Prostate gland (tissue), 2 donors: ENCODE measurements at regions not wholly inside any gene's neighbourhood (a gene's known extent, or its start where the extent isn't known, plus 50 kb on each side); places are given as distances from the start of the nearest gene placed in this dataset.

ENCODE experiments used
- DNase-seq: peaks from one replicate; pipeline ENCODE4 v3.0.0-alpha.2; 2019; ENCODE audit warnings: low spot score
- H3K27ac ChIP-seq, 2 donors: fragments of 200-600 bp; sonication (generic); 2 replicates each; pipeline ENCODE4 v1.5.1; 2017 to 2019
- H3K27me3 ChIP-seq: fragments of 200-600 bp; sonication (generic); replicated peaks from 2 replicates; pipeline ENCODE4 v1.5.1; 2019; ENCODE audit not compliant: insufficient read depth
- H3K36me3 ChIP-seq, 2 donors: fragments of 200-600 bp; sonication (generic); 1 replicate in 1 of 2; 2 replicates in 1 of 2; pipeline versions ENCODE4 v1.5.1 to v1.8.1; 2017 to 2019
- H3K4me1 ChIP-seq: fragments of 200-600 bp; sonication (generic); replicated peaks from 2 replicates; pipeline ENCODE4 v1.5.1; 2019
- H3K4me3 ChIP-seq, 2 donors: fragments of 200-600 bp; sonication (generic); 2 replicates each; pipeline ENCODE4 v1.5.1; 2017 to 2019
- H3K9me3 ChIP-seq: fragments of 200-600 bp; sonication (generic); 2 replicates; pipeline ENCODE4 v1.5.1; 2017
- POLR2A ChIP-seq: fragments of 450-650 bp; IDR thresholded peaks from one replicate; pipeline ENCODE4 v1.6.1; 2016; ENCODE audit warnings: antibody characterized with exemption, mild to moderate bottlenecking
- POLR2AphosphoS5 ChIP-seq: sonication (generic); formaldehyde crosslinking; IDR thresholded peaks from one replicate; pipeline ENCODE4 v1.6.1; 2017; ENCODE audit warnings: antibody characterized with exemption
- WGBS: methylation state at CpG from one replicate; pipeline ENCODE4 v1.1.5; 2018; 5-methylcytosine and 5-hydroxymethylcytosine counted together
- intact Hi-C: fragments of 100-400 bp; cut with DNase I; formaldehyde crosslinking; loops from one replicate; pipeline ENCODE4 v1.14.2; 2022
- TF ChIP-seq, protein P1 (sequence below), 4 experiments: fragments of 200-600 bp in 2 of 4; fragments of 450-650 bp in 2 of 4; sonication (generic) in 2 of 4; IDR thresholded peaks; 1 replicate in 3 of 4; 2 replicates in 1 of 4; pipeline ENCODE4 v1.5.1; 2016 to 2019; ENCODE audit warnings: antibody characterized with exemption in 4 of 4, mild to moderate bottlenecking in 2 of 4, moderate library complexity in 2 of 4

DNA sequence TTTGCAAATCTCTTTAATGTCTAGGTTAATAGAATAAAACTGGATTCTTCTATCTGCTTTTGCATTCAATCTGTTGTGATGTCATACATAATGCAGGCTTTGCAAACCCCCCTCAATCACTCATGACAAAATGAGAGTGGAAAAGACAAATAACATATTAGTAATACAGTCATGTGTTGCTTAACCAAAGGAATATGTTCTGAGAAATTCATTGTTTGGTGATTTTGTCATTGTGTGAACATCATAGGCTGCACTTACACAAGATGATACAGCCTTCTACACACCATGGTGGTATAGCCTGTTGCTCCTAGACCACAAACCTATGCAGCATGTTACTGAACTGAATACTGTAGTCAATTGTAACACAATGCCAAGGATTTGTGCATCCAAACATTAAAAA is 87.3 kb upstream of the SEC61G start:
- Histone ChIP-seq H3K4me3 (no peak overlapping the region), H3K27me3 (no peaks in the 10 kb centered on the region), H3K27ac (no peak overlapping the region), H3K9me3 (no peaks in the 10 kb centered on the region), H3K36me3 (no peaks in the 10 kb centered on the region), H3K4me1 (no peaks in the 10 kb centered on the region)
- DNase-seq: no peak
- TF ChIP-seq, protein P1, sequence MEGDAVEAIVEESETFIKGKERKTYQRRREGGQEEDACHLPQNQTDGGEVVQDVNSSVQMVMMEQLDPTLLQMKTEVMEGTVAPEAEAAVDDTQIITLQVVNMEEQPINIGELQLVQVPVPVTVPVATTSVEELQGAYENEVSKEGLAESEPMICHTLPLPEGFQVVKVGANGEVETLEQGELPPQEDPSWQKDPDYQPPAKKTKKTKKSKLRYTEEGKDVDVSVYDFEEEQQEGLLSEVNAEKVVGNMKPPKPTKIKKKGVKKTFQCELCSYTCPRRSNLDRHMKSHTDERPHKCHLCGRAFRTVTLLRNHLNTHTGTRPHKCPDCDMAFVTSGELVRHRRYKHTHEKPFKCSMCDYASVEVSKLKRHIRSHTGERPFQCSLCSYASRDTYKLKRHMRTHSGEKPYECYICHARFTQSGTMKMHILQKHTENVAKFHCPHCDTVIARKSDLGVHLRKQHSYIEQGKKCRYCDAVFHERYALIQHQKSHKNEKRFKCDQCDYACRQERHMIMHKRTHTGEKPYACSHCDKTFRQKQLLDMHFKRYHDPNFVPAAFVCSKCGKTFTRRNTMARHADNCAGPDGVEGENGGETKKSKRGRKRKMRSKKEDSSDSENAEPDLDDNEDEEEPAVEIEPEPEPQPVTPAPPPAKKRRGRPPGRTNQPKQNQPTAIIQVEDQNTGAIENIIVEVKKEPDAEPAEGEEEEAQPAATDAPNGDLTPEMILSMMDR (IDR thresholded peaks at IDR 0.05): no peak
- no peak for TF ChIP-seq POLR2AphosphoS5
- no peak for TF ChIP-seq POLR2A
- intact Hi-C loops: loop anchor here (10.0 kb wide), 1 partner anchor 1271 kb away; no protein-coding TSS in a partner anchor

GRCh38 chr7:54847921-54848320 is 88.9 kb upstream of the SEC61G start:
- Histone ChIP-seq H3K4me3 (no peak overlapping the region), H3K36me3 (no peaks in the 10 kb centered on the region), H3K27me3 (no peaks in the 10 kb centered on the region), H3K27ac (no peak overlapping the region), H3K4me1 (no peaks in the 10 kb centered on the region), H3K9me3 (no peaks in the 10 kb centered on the region)
- TF ChIP-seq, protein P1 (IDR thresholded peaks at IDR 0.05): no peak
- TF ChIP-seq POLR2AphosphoS5 (no peak), POLR2A (no peak)
- DNase-seq: no peak
- WGBS: 79% methylated on average over 1 of the region's 1 CpG
- intact Hi-C loops: loop anchor here (10.0 kb wide), 1 partner anchor 1273 kb away; no protein-coding TSS in a partner anchor

DNA sequence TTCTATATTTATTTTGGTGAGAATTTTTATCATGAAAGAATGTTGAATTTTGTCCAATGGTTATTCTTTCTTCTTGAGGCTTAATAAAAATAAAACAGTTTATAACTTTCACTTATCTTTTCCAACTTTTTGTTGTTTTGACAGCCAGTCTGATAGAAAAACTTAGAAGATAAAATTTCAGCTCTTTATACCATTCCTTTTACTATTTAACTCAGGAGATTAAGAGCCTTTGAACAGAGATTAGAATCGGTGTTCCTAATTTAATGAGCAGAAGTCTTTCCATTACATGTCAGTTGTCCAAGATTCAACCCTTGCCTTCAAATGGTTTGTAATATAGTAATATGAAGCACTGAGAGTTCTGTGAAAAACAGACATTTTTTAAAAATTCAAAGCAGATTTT is 97.8 kb upstream of the SEC61G start:
- DNase-seq: no peak
- Histone ChIP-seq H3K27me3 (no peaks in the 10 kb centered on the region), H3K9me3 (no peaks in the 10 kb centered on the region), H3K27ac (no peak overlapping the region), H3K4me1 (no peaks in the 10 kb centered on the region), H3K4me3 (no peak overlapping the region), H3K36me3 (no peaks in the 10 kb centered on the region)
- intact Hi-C loops: no loop called here
- TF ChIP-seq POLR2A: no peak
- TF ChIP-seq, protein P1 (IDR thresholded peaks at IDR 0.05): no peak
- no peak for TF ChIP-seq POLR2AphosphoS5
- 13% methylated on average over 1 of the region's 1 CpG for WGBS

DNA sequence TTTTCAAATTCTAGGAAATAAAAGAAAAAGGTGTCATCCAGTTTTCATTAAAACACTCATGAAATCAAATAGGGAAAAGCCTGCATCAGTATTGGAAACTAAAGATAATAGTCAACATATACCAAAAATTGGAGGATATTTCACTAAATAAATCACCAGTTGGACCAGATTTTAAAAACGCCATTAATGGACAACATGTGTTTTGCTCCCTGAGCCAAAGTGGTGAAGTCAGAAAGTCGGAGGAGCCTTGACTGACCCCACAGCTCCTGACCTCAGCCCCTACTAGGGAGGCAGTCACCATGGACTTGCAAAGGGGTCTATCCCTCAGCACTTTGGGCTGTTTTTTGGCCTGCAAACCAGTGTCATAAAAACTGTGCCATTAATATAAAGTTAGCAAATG is 98.3 kb upstream of the SEC61G start:
- no peaks in the 10 kb centered on the region for H3K4me1 ChIP-seq
- no peak for DNase-seq

More for the DNA sequence above, 98.3 kb upstream of the SEC61G start:
- no peak overlapping the region for H3K4me3 ChIP-seq
- no peaks in the 10 kb centered on the region for H3K36me3 ChIP-seq
- H3K27ac ChIP-seq: no peak overlapping the region
- no peaks in the 10 kb centered on the region for H3K9me3 ChIP-seq
- intact Hi-C loops: no loop called here
- WGBS: 64% methylated on average over 2 of the region's 2 CpGs
- TF ChIP-seq POLR2A: no peak
- TF ChIP-seq, protein P1 (IDR thresholded peaks at IDR 0.05): no peak
- no peak for TF ChIP-seq POLR2AphosphoS5
- no peaks in the 10 kb centered on the region for H3K27me3 ChIP-seq
